ENCODE measurements at regions not wholly inside any gene's neighbourhood (a gene's known extent, or its start where the extent isn't known, plus 50 kb on each side); places are given as distances from the start of the nearest gene placed in this dataset.

- in situ Hi-C loops (cut with MboI; ENCODE audit: low sequenced_read_pairs), result no loop called here
Observed at GRCh38 chr2:16466133-16466820, 199.4 kb downstream of the CYRIA start.

GRCh38 chr2:16464641-16465040 is 201.0 kb downstream of the CYRIA start:
- in situ Hi-C loops (cut with MboI; ENCODE audit: low sequenced_read_pairs), result no loop called here

DNA sequence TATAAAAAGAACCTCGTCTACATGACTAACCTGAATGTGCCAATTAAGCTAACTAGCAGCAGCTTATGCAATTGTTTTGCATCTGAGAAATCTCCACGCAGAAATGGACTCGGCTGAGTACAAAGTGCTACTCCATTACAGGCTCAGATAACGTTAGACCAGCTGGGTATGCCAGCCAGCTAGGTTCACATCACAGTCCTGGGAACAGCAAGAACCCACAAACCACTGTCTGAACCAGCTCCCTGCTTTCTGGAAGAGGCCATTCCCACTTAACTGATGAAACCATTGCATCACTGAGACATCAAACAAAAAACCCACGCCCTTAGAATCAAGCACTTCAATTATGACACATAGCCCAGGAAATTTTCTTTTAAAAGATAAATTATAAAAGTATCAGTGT is 202.7 kb downstream of the CYRIA start:
- in situ Hi-C loops (cut with MboI; ENCODE audit: low sequenced_read_pairs), result no loop called here

DNA sequence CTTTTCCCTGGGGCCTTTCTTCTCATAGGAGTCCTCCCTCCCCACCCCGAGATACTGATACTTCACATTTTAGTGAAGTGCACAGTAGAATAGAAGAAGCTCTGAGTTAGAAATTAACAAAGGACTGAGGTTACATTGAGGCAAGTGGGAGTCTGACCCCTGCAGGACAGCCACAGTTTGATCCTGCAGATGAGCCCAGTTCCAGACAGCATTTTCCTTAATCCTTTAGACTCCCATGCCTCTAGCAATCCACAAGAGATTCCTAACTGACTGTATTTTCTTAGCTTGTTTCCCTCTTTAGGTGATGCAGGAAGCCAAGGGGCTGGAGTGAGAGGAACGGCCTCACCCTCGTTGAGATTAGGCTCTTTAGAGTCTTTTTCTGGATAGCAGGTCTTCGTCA is 204.0 kb downstream of the CYRIA start:
- in situ Hi-C loops (cut with MboI; ENCODE audit: low sequenced_read_pairs), result no loop called here

DNA sequence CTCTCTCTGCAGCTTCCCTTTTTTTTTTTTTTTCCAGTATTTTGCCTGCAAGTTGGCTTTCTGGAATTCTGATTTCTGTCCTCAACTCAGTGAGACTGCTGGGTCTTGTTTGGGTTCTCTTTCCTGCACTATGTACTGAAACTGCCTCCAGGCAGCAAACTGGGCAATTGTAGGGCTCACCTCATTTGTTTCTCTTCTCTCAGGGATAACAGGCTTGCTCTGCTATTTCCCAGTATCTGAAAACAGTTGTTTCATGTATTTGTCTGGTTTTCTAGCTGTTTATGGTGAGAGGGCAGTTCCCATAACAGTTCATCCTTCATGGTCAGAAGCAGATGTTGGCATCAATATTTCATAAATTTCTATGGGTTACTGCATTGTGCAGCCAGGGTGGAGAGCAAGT is 206.0 kb downstream of the CYRIA start:
- in situ Hi-C loops (cut with MboI; ENCODE audit: low sequenced_read_pairs), result no loop called here

DNA sequence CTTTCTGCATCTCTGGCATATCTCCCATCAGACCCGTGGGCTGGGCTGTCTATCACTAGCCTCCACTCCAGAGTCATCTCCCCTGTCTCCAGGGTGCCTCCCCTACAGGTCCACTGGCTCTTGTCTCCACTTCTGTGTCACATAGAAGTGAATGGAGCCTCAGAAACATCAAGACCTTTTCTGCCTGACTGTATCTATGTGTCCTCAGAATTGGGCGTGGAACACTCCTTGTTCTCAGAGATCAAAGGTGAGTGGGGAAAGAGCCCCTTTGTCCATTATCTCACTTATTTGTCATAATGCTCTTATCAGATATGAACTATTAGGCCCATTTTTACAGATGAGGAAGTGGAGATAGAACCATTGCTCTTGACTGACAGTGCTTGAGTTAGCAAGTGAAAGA is 211.0 kb downstream of the CYRIA start:
- in situ Hi-C loops (cut with MboI; ENCODE audit: low sequenced_read_pairs), result no loop called here

DNA sequence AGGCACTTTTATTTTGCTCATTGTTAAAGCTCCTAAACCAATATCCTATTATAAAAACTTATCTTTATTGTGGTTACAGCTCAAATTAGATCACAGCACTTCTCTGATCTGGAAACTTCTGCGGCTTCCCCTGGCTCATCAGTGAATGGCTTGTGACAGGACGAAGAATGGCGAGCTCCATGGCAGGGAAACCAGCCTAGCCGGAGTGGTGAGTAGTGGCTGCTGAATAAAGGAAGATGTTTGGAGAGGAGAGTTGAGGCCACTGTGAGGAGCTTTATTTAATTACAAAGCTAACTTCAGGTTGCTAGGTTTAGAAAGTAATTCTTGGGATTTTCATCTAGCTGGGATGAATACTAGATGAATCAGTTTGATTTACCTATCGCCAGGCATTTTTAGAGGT is 213.5 kb downstream of the CYRIA start:
- in situ Hi-C loops (cut with MboI; ENCODE audit: low sequenced_read_pairs), result no loop called here

GRCh38 chr2:16446706-16447105 is 218.9 kb downstream of the CYRIA start:
- in situ Hi-C loops (cut with MboI; ENCODE audit: low sequenced_read_pairs), result no loop called here

DNA sequence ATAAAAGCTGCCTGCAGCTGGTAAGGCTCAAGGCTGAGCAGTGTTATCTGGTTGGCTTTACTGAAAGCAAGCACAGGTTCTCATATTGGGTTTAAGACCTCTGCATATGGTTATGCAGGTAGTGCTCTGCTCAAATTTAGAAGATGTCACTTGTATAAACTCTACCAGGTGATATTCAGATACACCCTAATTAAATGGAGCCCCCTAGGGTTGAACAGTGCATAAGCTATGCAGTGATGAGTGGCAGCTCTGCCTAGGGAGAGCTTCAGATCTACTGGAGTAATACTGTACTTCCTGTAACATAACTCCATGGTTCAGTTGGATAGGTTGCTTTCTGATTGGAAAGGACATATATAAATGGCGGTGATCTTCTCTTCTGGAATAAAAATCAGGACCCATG is 222.7 kb downstream of the CYRIA start:
- in situ Hi-C loops (cut with MboI; ENCODE audit: low sequenced_read_pairs), result no loop called here

DNA sequence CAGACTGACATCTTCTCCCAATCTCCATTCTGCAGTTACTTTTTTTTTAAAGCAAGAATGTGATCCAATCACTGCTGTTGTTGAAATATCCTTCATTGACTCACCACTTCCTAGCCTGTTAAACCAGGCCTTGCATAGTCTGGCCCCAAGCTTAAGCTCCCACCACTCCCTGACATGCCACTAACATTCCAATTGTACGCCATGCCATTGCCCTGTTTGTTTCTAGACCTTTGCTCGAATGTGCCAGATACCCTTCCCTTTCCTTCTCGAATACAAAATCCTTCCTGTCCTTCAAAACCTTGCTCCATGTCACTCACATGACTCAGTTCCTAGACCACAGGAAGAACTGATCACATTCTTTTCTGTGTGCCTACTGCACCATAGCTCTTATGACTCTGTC is 224.2 kb downstream of the CYRIA start:
- in situ Hi-C loops (cut with MboI; ENCODE audit: low sequenced_read_pairs), result no loop called here

GRCh38 chr2:16440898-16441297 is 224.7 kb downstream of the CYRIA start:
- in situ Hi-C loops (cut with MboI; ENCODE audit: low sequenced_read_pairs), result no loop called here

GRCh38 chr2:16438613-16439321 is 226.9 kb downstream of the CYRIA start:
- in situ Hi-C loops (cut with MboI; ENCODE audit: low sequenced_read_pairs), result no loop called here

DNA sequence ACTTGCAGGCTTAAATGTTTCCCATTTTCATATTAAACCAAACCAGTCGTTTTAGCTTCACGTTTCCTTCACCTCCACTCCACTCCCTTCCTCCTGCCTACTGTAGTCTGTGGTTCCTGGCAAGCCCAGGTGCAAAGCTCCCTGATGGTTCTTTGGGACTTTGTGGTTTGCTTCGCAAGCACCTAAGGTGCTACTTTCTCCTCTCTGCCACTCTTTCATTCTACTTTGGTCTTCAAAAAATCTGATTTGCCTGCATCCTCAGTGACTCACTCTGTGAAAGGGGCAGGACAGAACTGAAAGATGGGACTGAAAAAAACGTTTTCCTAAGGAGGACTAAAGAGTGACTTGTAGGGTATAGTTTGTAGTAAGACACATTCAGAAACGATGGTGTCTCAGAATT is 228.4 kb downstream of the CYRIA start:
- in situ Hi-C loops (cut with MboI; ENCODE audit: low sequenced_read_pairs), result no loop called here

- in situ Hi-C loops (cut with MboI; ENCODE audit: low sequenced_read_pairs), result no loop called here
Observed at GRCh38 chr2:16434393-16434792, 231.2 kb downstream of the CYRIA start.

DNA sequence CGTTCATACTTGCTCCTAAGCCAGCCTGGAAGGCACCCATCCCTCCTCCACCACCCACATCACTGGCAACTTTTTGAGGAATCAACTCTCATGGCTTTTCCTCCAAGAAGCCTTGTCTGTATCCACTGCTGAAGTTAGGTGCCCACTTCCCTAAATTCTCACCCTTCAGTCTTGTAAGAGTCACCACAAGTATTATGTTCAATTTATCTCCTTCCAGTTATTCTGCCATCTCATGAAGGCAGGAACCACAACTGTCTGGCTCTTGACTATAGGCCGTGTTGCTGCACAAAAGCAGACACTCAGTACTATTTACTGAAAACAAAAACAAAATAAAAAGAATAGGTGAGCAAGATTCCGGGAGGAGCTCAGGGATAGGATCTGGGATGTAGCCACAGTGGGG is 234.8 kb downstream of the CYRIA start:
- in situ Hi-C loops (cut with MboI; ENCODE audit: low sequenced_read_pairs), result no loop called here

DNA sequence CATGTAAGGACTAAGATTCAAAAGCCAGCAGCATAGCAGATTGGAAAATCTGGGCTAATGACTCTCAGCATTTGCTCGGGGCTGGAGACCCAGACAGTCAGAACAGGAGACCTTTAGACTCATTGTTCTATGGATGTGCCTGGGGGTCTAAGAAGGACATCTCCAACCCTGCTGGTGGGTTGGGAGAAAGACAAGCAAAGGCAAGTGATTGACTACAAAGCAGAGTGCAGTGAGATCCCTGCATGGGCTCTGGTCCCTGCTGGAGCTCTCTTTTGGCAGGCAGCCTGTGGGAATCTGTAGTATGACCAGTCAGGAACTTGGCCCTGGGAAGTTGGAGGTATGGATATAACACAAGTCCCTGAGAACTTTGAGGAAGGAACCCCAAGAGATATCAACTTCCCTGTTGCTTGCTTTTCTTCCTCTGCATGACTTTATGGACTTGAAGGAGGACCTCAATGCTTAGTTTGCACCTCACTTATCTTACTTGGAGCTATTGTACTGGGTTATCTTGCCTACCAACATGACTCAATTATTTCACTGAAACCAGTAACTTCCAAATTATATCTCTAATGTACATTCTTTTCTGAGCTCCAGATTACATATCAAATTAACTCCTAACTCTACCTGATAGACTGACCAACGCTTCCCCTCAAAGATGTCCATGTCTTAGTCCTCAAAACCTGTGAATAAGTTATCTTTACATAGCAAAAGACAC is 236.0 kb downstream of the CYRIA start:
- in situ Hi-C loops (cut with MboI; ENCODE audit: low sequenced_read_pairs), result no loop called here

GRCh38 chr2:16429002-16429401 is 236.6 kb downstream of the CYRIA start:
- in situ Hi-C loops (cut with MboI; ENCODE audit: low sequenced_read_pairs), result no loop called here

DNA sequence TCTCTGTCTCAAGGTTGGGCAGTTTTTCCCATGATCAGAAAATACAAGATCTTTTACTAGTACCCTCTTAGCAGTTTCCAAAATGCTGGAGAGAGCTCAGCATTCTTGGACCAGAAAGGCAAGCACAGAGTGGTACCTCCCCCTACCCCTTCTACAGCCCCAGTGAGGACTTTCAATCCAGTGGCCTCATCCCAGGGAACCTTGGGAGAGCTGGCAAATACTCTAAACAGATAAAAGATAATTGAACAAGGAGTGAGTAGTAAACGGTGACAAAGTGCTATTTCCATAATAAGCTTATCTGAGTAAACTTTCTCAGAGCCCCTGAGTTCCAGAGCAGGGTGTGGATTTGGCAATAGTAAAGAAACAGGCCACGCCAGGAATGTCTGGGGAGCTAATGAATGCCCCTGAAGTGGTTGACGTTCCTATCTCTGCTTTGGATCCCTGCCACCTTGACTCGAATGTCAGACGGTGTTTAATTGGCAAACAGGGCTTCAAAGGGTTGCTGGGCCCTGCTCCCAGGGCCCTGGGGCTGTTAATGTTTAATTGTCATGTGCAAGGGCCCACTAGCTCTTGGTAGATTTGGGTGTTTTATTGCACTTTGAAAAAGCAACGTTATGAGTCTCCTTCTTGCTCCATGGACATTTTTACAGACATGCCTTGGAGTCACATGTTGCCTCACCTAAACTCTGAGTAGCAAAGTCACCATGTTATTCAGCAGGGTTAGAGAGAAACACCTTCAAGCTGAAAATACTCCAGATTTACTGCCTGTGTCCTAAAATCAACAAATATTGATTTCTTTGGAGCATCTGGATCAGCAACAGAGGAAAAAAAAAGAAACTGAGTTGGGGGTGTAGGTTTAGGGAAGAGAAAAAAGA is 239.9 kb downstream of the CYRIA start:
- in situ Hi-C loops (cut with MboI; ENCODE audit: low sequenced_read_pairs), result no loop called here

DNA sequence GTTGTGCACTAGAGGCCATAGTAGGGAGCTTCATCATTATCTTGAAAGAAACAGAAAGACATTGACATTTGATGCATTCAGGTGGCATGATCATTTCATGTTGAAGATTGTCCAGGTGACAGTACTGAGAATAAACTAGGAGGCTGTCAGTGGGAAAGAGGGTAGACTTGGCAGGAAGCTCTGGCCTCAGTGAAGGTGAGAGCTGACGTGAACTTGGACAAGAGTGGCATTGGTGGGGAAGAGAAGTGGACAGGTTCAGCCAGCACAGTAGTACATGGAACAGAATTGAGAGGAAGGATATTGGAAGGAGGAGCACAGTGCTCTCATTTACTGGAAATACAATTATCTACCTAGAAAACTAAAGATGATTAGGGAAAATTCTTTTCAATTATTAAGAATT is 245.2 kb downstream of the CYRIA start:
- in situ Hi-C loops (cut with MboI; ENCODE audit: low sequenced_read_pairs), result no loop called here

DNA sequence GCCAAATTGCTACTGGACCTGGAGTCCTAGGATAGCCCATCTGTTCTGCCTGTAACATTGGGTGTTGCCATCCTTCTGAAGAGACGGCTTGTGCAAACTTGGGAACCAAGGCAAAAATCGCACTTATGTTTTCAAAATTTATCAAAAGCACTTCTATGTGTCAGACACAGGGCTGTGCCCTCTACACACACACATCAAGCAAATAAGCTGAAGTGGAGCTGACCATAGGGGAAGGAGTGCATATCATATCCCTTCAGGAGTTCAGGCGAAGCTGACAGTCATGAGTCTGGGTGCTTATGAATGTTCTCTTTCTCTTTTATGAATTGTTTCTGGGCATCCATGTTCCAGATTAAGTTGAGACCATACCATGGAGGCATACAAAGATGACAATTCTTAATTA is 247.9 kb downstream of the CYRIA start:
- in situ Hi-C loops (cut with MboI; ENCODE audit: low sequenced_read_pairs), result no loop called here

GRCh38 chr2:16416651-16417050 is 249.0 kb downstream of the CYRIA start:
- in situ Hi-C loops (cut with MboI; ENCODE audit: low sequenced_read_pairs), result no loop called here
